GM18505 (cell line): ENCODE measurements at regions not wholly inside any gene's neighbourhood (a gene's known extent, or its start where the extent isn't known, plus 50 kb on each side); places are given as distances from the start of the nearest gene placed in this dataset.

Source experiments
- ATAC-seq: cut with Tn5 transposase; IDR thresholded peaks from one replicate; pipeline ENCODE4 v1.9.1; 2021; ENCODE audit not compliant: unreplicated experiment
- POLR2A ChIP-seq: IDR thresholded peaks from 4 replicates; pipeline ENCODE4 v1.6.1; 2011; ENCODE audit warnings: borderline replicate concordance; ENCODE audit not compliant: insufficient read depth, insufficient read length; ENCODE audit errors: extremely low read depth

DNA sequence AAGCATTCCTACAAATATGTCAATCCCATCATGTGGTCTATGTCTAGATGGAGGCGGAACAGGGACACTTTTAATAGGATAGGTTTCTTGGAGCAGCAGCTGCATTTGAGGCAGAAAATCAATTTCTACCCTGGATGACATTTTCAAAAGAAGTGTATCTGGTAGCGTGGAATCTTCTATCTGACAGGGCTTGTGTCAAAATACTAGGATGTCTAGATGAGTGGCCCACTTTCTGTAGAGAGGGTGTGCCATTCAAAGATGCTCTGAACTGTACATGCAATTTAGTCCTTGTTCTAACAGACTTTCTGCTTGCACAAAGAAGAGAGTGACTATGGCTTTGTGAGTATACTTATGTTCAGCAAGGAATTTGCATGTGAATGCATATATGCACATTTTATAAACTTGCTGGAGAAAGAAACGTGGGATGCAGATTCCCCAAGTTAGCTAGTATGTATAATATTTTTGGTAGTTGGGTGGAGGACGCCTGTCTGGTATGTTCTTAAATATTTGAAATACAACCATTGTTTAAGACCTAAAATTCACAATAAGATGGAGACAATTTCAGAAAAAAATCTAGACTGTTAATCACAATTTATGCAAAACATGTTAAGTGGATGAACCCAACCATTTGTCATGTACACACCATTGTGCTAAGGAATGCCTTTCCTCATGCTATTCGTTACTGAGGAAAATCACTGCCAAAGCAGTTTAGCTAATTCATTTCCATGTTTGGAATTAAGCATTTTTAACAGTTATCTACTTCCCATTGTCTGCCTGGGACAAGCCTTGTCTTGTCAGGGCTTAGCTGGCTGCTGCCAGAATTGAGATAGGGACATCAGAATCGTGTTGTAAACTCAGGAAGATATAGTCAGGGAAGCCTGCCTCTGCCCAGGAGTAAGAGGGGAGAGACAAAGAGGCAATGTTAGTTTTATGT is 129.1 kb upstream of the MEF2C start:
- ATAC-seq = no peak
- TF ChIP-seq POLR2A = no peak

DNA sequence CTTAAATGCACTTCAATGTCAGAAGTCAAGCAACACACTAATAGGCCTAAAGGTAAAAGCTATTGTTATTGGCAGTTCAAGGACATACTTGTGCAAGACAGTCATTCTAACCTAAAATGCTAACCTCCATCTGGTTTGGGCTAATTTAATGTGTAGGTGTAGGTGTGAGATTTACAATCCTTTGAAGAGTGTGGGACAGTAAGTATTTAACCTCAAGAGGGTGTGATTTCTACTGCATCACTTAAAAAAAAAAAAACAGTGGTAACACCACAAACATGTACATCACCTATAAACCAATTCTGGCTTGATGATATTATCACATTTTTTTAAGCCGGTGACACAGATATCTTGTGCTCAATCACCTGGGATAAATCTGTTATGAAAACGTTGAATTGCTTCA is 127.5 kb upstream of the MEF2C start:
- ATAC-seq = no peak
- TF ChIP-seq POLR2A = no peak

DNA sequence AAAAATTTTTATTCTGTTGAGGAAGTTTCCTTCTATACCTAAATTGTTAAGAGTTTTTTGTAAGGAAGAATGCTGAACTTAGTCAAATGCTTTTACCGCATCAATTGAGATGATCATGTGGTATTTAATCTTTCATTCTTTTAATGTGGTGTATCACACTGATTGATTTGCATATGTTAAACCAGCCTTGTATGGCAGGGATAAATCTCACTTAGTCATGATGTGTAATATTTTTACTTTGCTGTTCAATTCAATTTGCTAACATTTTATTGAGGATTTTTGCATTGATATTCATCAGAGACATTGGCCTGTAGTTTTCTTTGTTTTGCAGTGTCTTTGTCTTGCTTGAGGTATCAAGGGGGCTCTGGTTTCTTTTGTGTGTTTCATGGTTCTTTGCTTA is 125.3 kb upstream of the MEF2C start:
- TF ChIP-seq POLR2A = no peak
- no peak for ATAC-seq

DNA sequence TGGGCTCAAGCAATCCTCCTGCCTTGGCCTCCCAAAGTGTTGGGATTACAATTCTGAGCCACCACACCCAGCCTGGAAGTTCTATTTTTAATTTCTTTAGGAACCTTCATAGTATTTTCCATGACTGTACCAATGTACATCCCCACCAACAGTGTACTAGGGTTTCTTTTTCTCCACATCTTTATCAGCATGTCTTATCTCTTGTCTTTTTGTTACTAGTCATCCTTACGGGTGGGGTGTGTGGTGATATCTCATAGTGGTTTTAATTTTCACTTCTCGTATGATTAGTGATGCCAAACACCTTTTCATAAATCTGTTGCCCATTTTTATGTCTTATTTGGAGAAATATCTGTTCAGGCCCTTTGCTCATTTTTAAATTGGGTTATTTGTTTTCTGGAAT is 123.0 kb upstream of the MEF2C start:
- ATAC-seq = no peak
- no peak for TF ChIP-seq POLR2A

DNA sequence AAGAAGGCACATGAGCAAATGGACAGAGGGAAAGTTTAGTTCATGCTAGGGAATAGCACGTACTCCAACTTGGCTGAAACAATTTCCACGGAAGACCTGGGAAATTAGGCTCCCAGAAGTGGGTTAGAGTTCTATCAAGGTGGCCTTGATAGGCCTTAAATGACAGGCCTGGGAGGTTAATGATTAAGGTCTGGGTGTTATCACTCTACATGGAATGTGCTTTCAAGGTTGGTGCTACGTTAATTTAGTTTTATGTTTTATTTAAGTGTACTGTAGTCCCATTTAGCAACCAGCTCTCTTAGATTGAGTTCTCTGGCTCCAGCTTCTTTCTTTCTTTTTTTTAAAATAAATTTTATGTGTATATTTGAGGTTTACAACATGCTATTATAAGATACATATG is 121.4 kb upstream of the MEF2C start:
- no peak for TF ChIP-seq POLR2A

DNA sequence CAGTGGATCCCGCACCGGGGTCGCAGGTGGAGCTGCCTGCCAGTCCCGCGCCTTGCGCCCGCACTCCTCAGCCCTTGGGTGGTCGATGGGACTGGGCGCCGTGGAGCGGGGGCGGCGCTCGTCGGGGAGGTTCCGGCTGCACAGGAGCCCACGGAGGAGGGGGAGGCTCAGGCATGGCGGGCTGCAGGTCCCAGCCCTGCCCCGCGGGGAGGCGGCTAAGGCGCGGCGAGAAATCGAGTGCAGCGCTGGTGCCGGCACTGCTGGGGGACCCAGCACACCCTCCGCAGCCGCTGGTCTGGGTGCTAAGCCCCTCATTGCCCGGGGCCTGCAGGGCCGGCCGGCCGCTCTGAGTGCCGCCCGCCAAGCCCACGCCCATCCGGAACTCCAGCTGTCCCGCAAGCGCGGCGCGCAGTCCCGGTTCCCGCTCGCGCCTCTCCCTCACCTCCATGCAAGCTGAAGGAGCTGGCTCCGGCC is 120.6 kb upstream of the MEF2C start:
- TF ChIP-seq POLR2A = no peak
- ATAC-seq = no peak

More for the DNA sequence above, 121.4 kb upstream of the MEF2C start:
- no peak for ATAC-seq

DNA sequence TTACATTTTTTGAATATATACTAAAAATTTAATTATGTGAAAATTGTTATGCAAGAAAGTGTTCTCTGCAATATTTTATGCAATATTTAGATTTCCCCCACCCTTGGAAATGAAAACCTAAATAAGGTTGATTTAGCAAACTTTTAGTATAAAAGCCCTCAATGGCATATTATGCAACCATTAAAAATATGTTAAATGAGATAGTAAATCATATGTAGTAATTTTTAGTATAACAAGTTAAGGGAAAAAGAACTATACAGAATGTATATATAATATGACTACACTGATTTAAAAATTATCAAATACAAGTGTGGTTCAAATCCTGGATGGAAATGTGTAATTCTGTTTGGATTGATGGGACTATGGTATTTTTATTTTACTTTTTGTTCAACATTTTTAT is 116.9 kb upstream of the MEF2C start:
- ATAC-seq = no peak
- no peak for TF ChIP-seq POLR2A

DNA sequence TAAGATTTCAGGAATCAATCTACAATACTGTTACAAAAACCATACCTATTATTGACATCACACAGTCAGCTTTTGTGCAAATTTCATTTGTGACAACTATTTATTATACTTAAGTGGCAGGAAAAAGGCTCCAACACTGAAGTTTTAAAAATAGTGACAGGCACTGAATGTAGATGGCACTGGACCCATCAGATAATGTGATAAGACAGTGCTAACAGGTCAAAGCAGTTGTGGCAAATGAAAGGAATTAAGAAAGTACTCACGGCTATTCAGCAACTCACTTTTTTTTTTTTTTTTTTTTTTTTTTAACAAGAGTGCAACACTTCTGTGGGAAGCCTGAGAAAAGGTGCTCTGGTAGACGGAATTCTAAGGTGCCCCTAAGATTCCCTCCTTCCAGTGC is 115.0 kb upstream of the MEF2C start:
- ATAC-seq = no peak
- TF ChIP-seq POLR2A = no peak

DNA sequence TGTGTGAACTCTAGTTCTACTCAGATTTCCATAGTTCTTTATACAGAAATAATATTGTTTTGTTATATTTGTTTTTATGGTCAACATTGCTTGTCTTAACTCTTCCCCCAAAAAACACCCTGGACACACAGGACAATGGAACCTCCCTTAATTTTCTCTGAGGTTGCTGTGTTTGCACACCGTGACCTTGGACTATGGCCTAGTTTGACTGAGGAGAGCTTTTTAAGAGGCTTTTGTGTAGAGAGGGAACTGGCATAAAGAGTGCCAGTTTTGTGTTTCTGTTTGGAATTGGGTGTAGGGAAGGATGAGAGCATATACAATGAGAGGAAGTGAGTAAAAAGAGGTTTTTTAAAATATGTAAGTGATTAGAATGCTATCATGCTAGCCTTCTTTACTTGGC is 101.1 kb upstream of the MEF2C start:
- no peak for ATAC-seq

DNA sequence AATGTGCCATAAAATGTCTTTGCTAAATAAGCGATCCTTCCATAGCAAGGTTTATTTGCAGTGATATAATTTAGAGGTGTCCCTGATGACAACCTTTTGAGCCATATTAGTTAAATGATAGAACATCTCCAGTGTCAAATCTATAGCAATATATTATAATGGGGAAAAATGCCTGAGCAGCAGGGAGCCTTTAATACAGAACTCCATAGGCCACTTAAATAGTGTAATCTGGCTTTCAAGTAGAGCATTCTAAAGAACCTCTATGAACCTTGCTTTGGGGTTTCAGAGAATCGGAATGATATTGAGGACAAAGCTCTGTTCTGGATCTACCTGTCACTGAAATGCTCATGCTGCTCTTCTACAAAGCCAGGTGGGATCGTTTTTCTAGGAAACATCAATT is 96.7 kb upstream of the MEF2C start:
- ATAC-seq = no peak
- TF ChIP-seq POLR2A = no peak

More for the DNA sequence above, 101.1 kb upstream of the MEF2C start:
- TF ChIP-seq POLR2A = no peak

DNA sequence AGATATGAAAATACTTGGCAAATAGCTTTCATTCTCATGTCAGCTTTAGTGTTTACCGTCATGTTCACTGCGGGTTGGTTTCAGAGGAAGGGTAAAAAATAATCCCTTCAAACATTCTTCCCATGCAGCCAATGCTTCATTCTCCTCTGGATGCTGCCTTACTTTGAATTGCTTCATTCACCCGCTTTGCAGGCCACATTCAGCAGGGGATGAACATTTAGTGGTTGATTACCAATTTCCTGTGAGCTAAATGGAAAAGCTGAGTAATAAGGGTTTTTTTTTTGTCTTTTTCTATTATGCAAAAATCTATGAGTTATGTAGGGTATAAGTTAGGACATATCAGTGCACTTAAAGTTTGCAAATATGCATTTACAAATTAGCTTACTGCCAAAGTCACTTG is 96.3 kb upstream of the MEF2C start:
- TF ChIP-seq POLR2A = no peak
- no peak for ATAC-seq

DNA sequence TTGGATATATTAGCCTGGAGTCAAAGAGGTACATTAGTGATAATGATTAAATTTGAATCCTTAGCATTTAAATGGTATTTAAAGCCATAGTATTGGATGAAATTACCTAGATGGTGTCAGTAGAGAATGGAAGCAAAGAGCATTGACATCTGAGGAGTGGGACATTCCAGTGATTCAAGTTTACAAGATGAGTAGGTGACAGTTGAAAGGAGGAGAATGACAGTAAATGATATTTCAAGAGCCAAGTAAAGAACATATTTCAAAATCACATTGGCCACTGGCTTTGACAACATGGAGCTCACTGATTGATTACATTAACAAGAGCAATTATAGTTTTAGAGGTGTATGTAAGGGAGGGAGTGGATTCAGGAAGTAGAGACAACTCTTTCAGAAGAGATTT is 93.9 kb upstream of the MEF2C start:
- TF ChIP-seq POLR2A = no peak
- ATAC-seq = no peak

DNA sequence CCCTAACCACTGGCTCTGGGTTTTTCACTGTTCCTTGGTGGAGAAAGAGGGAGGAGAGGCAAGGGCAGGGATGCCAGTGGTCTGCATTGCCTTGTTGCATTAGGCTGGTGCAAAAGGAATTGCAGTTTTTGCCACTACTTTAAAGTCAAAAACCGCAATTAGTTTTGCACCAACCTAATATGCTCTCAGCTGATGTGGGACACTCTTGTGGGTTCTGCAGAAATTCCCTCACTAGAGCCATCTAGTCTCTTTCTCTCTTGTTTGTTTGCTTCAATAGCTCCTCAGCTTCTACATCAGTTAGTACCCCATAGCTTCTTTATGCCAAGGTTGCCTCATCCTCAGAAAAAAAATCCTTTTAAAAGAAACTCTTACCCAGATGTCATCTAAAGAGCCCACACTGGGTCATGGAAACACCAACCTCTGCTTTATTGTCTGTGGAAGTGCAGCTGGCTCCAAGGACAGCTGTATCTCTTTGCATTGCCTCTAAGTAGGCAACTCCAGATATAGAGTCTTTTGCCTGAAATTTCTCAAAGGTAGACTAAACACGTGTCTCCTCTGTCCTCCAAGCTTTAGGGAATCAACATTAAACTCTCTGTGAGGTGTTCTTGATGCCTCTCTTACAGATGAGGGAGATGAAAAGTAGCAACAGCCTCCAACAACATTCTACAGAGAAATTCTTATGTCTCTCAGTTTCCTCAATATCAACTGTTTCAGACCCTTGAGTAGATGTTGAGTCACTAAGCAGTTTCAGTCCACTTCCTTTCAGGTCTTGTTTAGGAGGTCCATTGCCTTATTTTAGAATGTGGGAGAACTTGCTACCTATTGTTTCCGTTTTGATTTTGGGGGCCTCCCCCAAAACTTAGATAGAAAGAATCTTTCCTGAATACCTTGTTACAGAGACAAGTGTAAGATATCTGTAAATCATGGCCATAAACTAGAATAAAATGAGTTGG is 84.9 kb upstream of the MEF2C start:
- ATAC-seq = peak; percentile 66
- no peak for TF ChIP-seq POLR2A
